Mesothelial cell of epicardium (in vitro differentiated cells): ENCODE measurements at regions not wholly inside any gene's neighbourhood (a gene's known extent, or its start where the extent isn't known, plus 50 kb on each side); places are given as distances from the start of the nearest gene placed in this dataset.

Experiments used
- DNase-seq, 2 experiments: peaks; one replicate each; pipeline ENCODE4 v3.0.0; 2021; ENCODE audit warnings: low spot score in 2 of 2; ENCODE audit not compliant: unreplicated experiment in 2 of 2
- H3K27ac Mint-ChIP-seq: 2 replicates; pipeline ENCODE4 v1.8.0; 2021; ENCODE audit warnings: mixed read lengths
- H3K27me3 Mint-ChIP-seq: 2 replicates; pipeline ENCODE4 v1.8.0; 2021; ENCODE audit warnings: low read depth, mixed read lengths
- H3K36me3 Mint-ChIP-seq: 2 replicates; pipeline ENCODE4 v1.8.0; 2021; ENCODE audit warnings: mixed read lengths
- H3K4me1 Mint-ChIP-seq: 2 replicates; pipeline ENCODE4 v1.8.0; 2021; ENCODE audit warnings: mixed read lengths
- H3K4me3 Mint-ChIP-seq: 2 replicates; pipeline ENCODE4 v1.8.0; 2021; ENCODE audit warnings: mild to moderate bottlenecking, moderate library complexity, mixed read lengths
- H3K9me3 Mint-ChIP-seq: 2 replicates; pipeline ENCODE4 v1.8.0; 2021; ENCODE audit warnings: mixed read lengths
- TF ChIP-seq, protein P1 (sequence below): fragments of 200-600 bp; sonication (generic); IDR thresholded peaks from one replicate; pipeline ENCODE4 v1.5.0; 2021; ENCODE audit warnings: antibody characterized with exemption; ENCODE audit not compliant: unreplicated experiment

GRCh38 chr1:30606166-30606565 is 117.2 kb downstream of the MATN1 start:
- Mint-ChIP-seq H3K27me3 (peaks cover 75% of the 10 kb centered on the region), H3K27ac (no peak overlapping the region), H3K4me3 (no peak overlapping the region), H3K9me3 (no peaks in the 10 kb centered on the region), H3K36me3 (no peaks in the 10 kb centered on the region), H3K4me1 (no peaks in the 10 kb centered on the region)
- TF ChIP-seq, protein P1, sequence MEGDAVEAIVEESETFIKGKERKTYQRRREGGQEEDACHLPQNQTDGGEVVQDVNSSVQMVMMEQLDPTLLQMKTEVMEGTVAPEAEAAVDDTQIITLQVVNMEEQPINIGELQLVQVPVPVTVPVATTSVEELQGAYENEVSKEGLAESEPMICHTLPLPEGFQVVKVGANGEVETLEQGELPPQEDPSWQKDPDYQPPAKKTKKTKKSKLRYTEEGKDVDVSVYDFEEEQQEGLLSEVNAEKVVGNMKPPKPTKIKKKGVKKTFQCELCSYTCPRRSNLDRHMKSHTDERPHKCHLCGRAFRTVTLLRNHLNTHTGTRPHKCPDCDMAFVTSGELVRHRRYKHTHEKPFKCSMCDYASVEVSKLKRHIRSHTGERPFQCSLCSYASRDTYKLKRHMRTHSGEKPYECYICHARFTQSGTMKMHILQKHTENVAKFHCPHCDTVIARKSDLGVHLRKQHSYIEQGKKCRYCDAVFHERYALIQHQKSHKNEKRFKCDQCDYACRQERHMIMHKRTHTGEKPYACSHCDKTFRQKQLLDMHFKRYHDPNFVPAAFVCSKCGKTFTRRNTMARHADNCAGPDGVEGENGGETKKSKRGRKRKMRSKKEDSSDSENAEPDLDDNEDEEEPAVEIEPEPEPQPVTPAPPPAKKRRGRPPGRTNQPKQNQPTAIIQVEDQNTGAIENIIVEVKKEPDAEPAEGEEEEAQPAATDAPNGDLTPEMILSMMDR, result no peak
- DNase-seq, result no peak

DNA sequence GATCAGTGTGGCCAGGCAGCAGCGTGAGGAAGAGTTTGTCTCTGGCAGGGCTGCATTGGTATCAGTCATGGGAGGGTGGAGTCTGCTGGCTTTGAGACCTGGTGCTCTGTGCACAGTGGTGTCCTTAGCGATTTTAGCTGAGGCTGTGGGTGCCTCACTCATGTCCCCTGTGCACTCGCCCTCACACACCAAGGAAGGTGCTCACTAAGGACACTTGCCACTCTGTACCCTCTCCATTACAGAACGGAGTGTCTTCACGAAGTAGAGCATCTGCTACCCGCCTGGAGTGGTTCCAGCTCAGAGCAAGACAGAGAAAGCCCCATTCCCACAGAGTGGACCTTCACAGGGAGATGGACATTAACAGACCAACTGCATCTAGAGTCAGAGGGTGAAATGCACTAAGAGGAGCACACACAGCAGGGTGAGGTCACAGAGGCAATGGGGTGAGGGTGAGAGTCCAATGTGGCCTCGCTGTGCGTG is 117.9 kb downstream of the MATN1 start:
- no peak for DNase-seq
- H3K4me1 Mint-ChIP-seq, result no peaks in the 10 kb centered on the region
- H3K4me3 Mint-ChIP-seq, result no peak overlapping the region
- H3K27me3 Mint-ChIP-seq, result peaks cover 73% of the 10 kb centered on the region
- no peaks in the 10 kb centered on the region for H3K9me3 Mint-ChIP-seq
- TF ChIP-seq, protein P1, result no peak
- no peak overlapping the region for H3K27ac Mint-ChIP-seq
- H3K36me3 Mint-ChIP-seq, result no peaks in the 10 kb centered on the region

DNA sequence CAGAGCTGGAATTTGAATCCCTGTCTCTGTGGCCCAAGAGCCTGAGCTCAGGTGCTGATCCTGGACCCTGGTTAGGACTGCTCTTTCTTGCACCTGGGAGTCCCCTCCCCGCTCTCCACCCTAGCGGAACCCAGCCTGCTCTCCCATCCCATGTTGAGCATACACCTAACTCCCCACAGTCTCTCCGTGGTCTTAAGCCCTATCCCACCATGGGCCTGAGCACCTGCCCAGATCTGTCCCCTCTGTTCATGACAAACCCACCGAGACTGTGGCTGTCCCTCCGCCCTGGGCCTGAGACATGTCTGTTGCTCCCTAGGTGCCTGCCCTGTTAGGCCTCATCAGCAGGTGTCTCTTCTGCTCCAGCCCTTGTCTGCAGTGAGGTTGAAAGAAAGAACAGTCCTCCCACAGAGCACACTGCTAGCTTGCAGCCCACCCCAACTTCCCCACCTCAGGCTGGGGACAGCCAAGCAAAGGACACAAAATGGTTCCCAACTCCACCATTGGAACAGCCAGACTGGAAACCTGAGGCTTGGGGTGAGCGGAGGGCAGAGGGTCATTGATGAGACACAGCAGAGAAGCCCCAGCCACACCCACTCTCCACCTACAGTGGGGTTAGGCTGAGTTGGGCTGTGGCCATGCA is 118.5 kb downstream of the MATN1 start:
- Mint-ChIP-seq H3K27ac (no peak overlapping the region), H3K4me1 (no peaks in the 10 kb centered on the region), H3K9me3 (no peaks in the 10 kb centered on the region), H3K36me3 (no peaks in the 10 kb centered on the region), H3K4me3 (no peak overlapping the region), H3K27me3 (peaks cover 69% of the 10 kb centered on the region)
- TF ChIP-seq, protein P1, result no peak
- no peak for DNase-seq

DNA sequence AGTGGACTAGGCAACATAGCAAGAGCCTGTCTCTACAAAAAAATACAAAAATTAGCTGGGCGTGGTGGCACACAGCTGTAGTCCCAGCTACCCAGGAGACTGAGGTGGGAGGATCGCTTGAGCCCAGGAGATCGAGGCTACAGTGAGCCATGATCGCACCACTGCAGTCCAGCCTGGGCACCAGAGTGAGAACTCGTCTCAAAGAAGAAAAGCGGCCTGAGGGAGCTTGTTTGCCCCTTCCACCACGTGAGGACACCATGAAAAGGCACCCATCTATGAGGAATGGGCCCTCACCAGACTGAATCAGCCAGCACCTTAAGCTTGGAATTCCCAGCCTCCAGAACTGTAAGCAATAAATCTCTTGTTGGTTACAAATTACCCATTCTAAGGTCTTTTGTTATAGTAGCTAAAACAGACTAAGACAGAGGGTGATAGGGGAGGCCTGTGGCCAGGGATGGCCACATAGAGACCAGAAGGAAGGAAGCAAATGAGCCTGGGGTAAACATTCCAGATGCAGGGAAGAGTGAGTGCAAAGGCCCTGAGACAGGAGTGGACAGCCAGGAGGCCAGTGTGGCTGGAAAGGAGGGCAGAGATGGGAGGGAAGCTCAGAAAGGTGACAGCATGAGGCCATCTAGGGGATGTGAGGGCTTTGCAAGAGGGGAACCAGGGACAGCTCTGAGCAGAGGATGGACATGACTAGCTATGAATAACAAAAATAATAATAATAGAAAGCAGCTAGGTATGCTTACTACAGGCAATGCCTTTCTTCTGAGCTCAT is 120.1 kb downstream of the MATN1 start:
- DNase-seq, result no peak
- Mint-ChIP-seq H3K27me3 (peaks cover 66% of the 10 kb centered on the region), H3K4me1 (no peaks in the 10 kb centered on the region), H3K9me3 (no peaks in the 10 kb centered on the region), H3K36me3 (no peaks in the 10 kb centered on the region), H3K27ac (no peak overlapping the region), H3K4me3 (no peak overlapping the region)
- TF ChIP-seq, protein P1, result no peak

- TF ChIP-seq, protein P1, result no peak
- peaks cover 60% of the 10 kb centered on the region for H3K27me3 Mint-ChIP-seq
- no peak overlapping the region for H3K4me3 Mint-ChIP-seq
These were observed 121.9 kb downstream of the MATN1 start for GRCh38 chr1:30601316-30602085.

More at GRCh38 chr1:30601316-30602085, 121.9 kb downstream of the MATN1 start:
- DNase-seq, result no peak
- Mint-ChIP-seq H3K36me3 (no peaks in the 10 kb centered on the region), H3K4me1 (no peaks in the 10 kb centered on the region), H3K9me3 (no peaks in the 10 kb centered on the region), H3K27ac (no peak overlapping the region)
